ENCODE measurements at regions not wholly inside any gene's neighbourhood (a gene's known extent, or its start where the extent isn't known, plus 50 kb on each side); places are given as distances from the start of the nearest gene placed in this dataset.

GRCh38 chr2:15850534-15850933 is 89.8 kb upstream of the MYCN start:
- Mint-ChIP-seq H3K4me1 (no peaks in the 10 kb centered on the region), H3K27me3 (peaks cover 16% of the 10 kb centered on the region), H3K27ac (no peak overlapping the region), H3K9me3 (peaks cover 4 to 8% of the 10 kb centered on the region in 2 donors), H3K4me3 (no peak overlapping the region)
- ATAC-seq (no peak), DNase-seq (no peak)

GRCh38 chr2:15851076-15851693 is 89.2 kb upstream of the MYCN start:
- ATAC-seq = no peak
- Mint-ChIP-seq H3K4me1 (no peaks in the 10 kb centered on the region), H3K27ac (no peak overlapping the region), H3K27me3 (peaks cover 19% of the 10 kb centered on the region), H3K9me3 (peaks cover 5 to 8% of the 10 kb centered on the region in 2 donors), H3K4me3 (no peak overlapping the region)
- no peak for DNase-seq

- Mint-ChIP-seq H3K4me1 (no peaks in the 10 kb centered on the region), H3K27me3 (peaks cover 35% of the 10 kb centered on the region), H3K27ac (no peak overlapping the region), H3K9me3 (peaks cover 5 to 8% of the 10 kb centered on the region in 2 donors), H3K4me3 (no peak overlapping the region)
- DNase-seq = no peak
- ATAC-seq = no peak
Measured at GRCh38 chr2:15852811-15853210, 87.5 kb upstream of the MYCN start.

GRCh38 chr2:15853903-15854302 is 86.4 kb upstream of the MYCN start:
- no peak for ATAC-seq
- DNase-seq = no peak
- no peak overlapping the region for H3K27ac Mint-ChIP-seq
- peaks cover 35% of the 10 kb centered on the region for H3K27me3 Mint-ChIP-seq
- H3K4me1 Mint-ChIP-seq = no peaks in the 10 kb centered on the region
- no peak overlapping the region for H3K4me3 Mint-ChIP-seq
- H3K9me3 Mint-ChIP-seq = peaks cover 5 to 6% of the 10 kb centered on the region in 2 donors

- peaks cover 35% of the 10 kb centered on the region for H3K27me3 Mint-ChIP-seq
- H3K9me3 Mint-ChIP-seq = peaks cover 0 to 5% of the 10 kb centered on the region in 2 donors
- DNase-seq (no peak), ATAC-seq (no peak)
- no peak overlapping the region for H3K4me3 Mint-ChIP-seq
- no peak overlapping the region for H3K27ac Mint-ChIP-seq
- no peaks in the 10 kb centered on the region for H3K4me1 Mint-ChIP-seq
Measured at GRCh38 chr2:15855766-15856260, 84.5 kb upstream of the MYCN start.

- Mint-ChIP-seq H3K27me3 (peaks cover 35% of the 10 kb centered on the region), H3K27ac (no peak overlapping the region), H3K9me3 (peaks cover 0 to 5% of the 10 kb centered on the region in 2 donors), H3K4me3 (no peak overlapping the region), H3K4me1 (no peaks in the 10 kb centered on the region)
- no peak for ATAC-seq
- no peak for DNase-seq
Measured at GRCh38 chr2:15856318-15856717, 84.0 kb upstream of the MYCN start.

GRCh38 chr2:15858466-15858865 is 81.9 kb upstream of the MYCN start:
- Mint-ChIP-seq H3K27me3 (peaks cover 27% of the 10 kb centered on the region), H3K4me3 (no peak overlapping the region), H3K27ac (no peak overlapping the region), H3K9me3 (peaks cover 0 to 5% of the 10 kb centered on the region in 2 donors), H3K4me1 (no peaks in the 10 kb centered on the region)
- ATAC-seq (no peak), DNase-seq (no peak)

- H3K27ac Mint-ChIP-seq = no peak overlapping the region
- H3K4me3 Mint-ChIP-seq = no peak overlapping the region
- peaks cover 0 to 5% of the 10 kb centered on the region in 2 donors for H3K9me3 Mint-ChIP-seq
- DNase-seq (no peak), ATAC-seq (no peak)
- peaks cover 19% of the 10 kb centered on the region for H3K27me3 Mint-ChIP-seq
- H3K4me1 Mint-ChIP-seq = no peaks in the 10 kb centered on the region
Measured at GRCh38 chr2:15860051-15860663, 80.2 kb upstream of the MYCN start.

GRCh38 chr2:15860760-15861159 is 79.6 kb upstream of the MYCN start:
- ATAC-seq (no peak), DNase-seq (no peak)
- Mint-ChIP-seq H3K9me3 (peaks cover 0 to 5% of the 10 kb centered on the region in 2 donors), H3K27me3 (peaks cover 19% of the 10 kb centered on the region), H3K27ac (no peak overlapping the region), H3K4me1 (no peaks in the 10 kb centered on the region), H3K4me3 (no peak overlapping the region)

- Mint-ChIP-seq H3K9me3 (peaks cover 0 to 3% of the 10 kb centered on the region in 2 donors), H3K27me3 (peaks cover 14% of the 10 kb centered on the region), H3K4me1 (no peaks in the 10 kb centered on the region), H3K27ac (no peak overlapping the region), H3K4me3 (no peak overlapping the region)
- ATAC-seq = no peak
- no peak for DNase-seq
Measured at GRCh38 chr2:15861172-15861822, 79.1 kb upstream of the MYCN start.

- no peak for DNase-seq
- H3K4me1 Mint-ChIP-seq = no peaks in the 10 kb centered on the region
- H3K4me3 Mint-ChIP-seq = no peak overlapping the region
- H3K9me3 Mint-ChIP-seq = no peaks in the 10 kb centered on the region
- H3K27me3 Mint-ChIP-seq = peaks cover 8% of the 10 kb centered on the region
- ATAC-seq = no peak
- no peak overlapping the region for H3K27ac Mint-ChIP-seq
Measured at GRCh38 chr2:15861898-15862297, 78.5 kb upstream of the MYCN start.

GRCh38 chr2:15863089-15863488 is 77.3 kb upstream of the MYCN start:
- no peaks in the 10 kb centered on the region for H3K4me1 Mint-ChIP-seq
- H3K9me3 Mint-ChIP-seq = no peaks in the 10 kb centered on the region
- H3K27me3 Mint-ChIP-seq = no peaks in the 10 kb centered on the region
- no peak overlapping the region for H3K27ac Mint-ChIP-seq
- DNase-seq = no peak
- H3K4me3 Mint-ChIP-seq = no peak overlapping the region
- ATAC-seq = no peak

- ATAC-seq (no peak), DNase-seq (no peak)
- H3K27me3 Mint-ChIP-seq = no peaks in the 10 kb centered on the region
- H3K27ac Mint-ChIP-seq = no peak overlapping the region
- no peaks in the 10 kb centered on the region for H3K4me1 Mint-ChIP-seq
- no peak overlapping the region for H3K4me3 Mint-ChIP-seq
- no peaks in the 10 kb centered on the region for H3K9me3 Mint-ChIP-seq
Measured at GRCh38 chr2:15863494-15864175, 76.7 kb upstream of the MYCN start.

GRCh38 chr2:15864176-15864769 is 76.1 kb upstream of the MYCN start:
- DNase-seq (no peak), ATAC-seq (no peak)
- no peaks in the 10 kb centered on the region for H3K27me3 Mint-ChIP-seq
- H3K9me3 Mint-ChIP-seq = no peaks in the 10 kb centered on the region
- no peak overlapping the region for H3K27ac Mint-ChIP-seq
- H3K4me1 Mint-ChIP-seq = no peaks in the 10 kb centered on the region
- H3K4me3 Mint-ChIP-seq = no peak overlapping the region

GRCh38 chr2:15865923-15866322 is 74.4 kb upstream of the MYCN start:
- Mint-ChIP-seq H3K27me3 (no peaks in the 10 kb centered on the region), H3K4me3 (no peak overlapping the region), H3K4me1 (no peaks in the 10 kb centered on the region), H3K27ac (no peak overlapping the region), H3K9me3 (no peaks in the 10 kb centered on the region)
- no peak for ATAC-seq
- no peak for DNase-seq
